AG04449 (cell line): ENCODE measurements at regions not wholly inside any gene's neighbourhood (a gene's known extent, or its start where the extent isn't known, plus 50 kb on each side); places are given as distances from the start of the nearest gene placed in this dataset.
"Not testable (repeated sequence)": the region's sequence is repeated elsewhere in the genome, so short reads cannot be mapped to it uniquely, and the experiment has no call there.

Experiments
- CTCF ChIA-PET: fragments of 350-600 bp; formaldehyde crosslinking; extraction: SDS; loops from one replicate; lab custom pipeline; 2021; ENCODE audit warnings: antibody characterized with exemption; lab: Yijun Ruan, JAX
- POLR2A ChIA-PET: fragments of 400-600, 350-600 bp; formaldehyde crosslinking; extraction: SDS; loops from one replicate; lab custom pipeline; 2020; ENCODE audit warnings: antibody characterized with exemption, inconsistent platforms; lab: Yijun Ruan, JAX
- DNase-seq: peaks from one replicate; pipeline ENCODE4 v3.0.0-alpha.2; 2010; ENCODE audit warnings: low read depth, low spot score
- H3K4me3 ChIP-seq: 2 replicates; pipeline ENCODE4 v1.5.1; 2011; ENCODE audit warnings: low read depth, mild to moderate bottlenecking, control low read depth, low read length
- CTCF ChIP-seq: IDR thresholded peaks from one replicate; pipeline ENCODE4 v1.5.1; 2011; ENCODE audit warnings: mild to moderate bottlenecking, moderate library complexity, low read length, control low read depth, inconsistent platforms; ENCODE audit not compliant: insufficient read depth; ENCODE audit errors: missing control alignments

DNA sequence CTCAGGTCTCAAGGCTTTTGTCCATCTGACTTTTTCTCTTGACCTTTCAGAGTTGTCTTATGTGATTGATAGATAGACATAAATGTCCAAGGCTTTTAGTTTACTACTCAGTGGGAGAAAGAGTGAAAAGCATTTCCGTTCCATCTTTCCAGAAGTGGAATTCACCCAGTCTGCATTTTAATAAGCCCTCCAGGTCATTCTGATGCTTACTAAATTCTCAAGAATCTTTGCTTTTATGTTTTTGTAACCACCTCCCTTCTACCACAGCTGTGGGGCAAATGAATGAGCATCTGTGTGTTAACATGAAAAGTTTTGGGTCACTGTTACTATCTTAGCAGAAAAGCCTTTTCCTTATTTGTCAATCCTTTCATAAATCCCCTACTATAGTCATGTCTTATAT, 251.4 kb downstream of the LRIG3 start:
- TF ChIP-seq CTCF, result no peak
- no peak overlapping the region for H3K4me3 ChIP-seq
- ChIA-PET CTCF (no interaction called here), POLR2A (interaction anchor here (0.7 kb wide), 1 partner anchor 420 kb away, joined by 3 read pairs; no protein-coding TSS in a partner anchor)
- peak; percentile 74 for DNase-seq

DNA sequence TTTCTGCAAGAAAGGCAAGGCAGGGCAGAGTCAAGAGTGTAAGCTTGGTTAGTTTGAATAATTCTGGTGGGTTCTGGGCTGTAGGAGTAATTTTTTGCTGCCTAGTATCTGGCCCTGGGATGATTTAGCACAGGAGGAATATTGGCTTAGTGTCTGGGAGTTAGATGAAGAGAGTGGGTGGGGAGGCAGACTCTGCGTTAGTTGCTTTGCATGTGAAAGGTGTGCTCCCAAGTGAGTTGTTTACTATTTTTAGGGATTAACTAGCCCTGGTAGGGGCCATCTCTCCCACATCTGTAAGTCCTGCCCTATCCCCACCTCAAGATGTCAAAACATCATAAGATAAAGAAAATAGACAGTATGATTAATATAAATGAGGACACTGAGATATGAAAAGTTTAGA, 249.7 kb downstream of the LRIG3 start:
- ChIA-PET POLR2A (no interaction called here), CTCF (no interaction called here)
- no peak for DNase-seq
- no peak for TF ChIP-seq CTCF
- no peak overlapping the region for H3K4me3 ChIP-seq

DNA sequence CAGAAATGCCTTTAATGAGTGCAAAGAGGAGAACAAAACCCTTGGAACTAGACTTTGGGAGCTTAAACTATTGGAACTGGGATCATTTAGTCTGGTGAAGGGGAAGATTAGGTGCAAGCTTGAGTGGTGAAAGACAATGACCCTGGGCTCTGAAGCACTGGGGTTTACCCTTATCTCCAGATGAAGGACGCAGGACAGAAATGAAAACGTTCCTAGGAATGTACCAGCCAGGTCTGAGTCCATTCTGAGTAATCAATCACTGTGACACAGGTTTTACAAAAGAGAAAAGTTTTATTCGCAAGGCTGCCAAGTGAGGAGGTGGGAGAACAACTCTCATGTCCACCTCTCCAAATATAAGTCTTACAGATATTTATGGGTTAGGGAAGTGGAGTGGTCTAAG, 249.1 kb downstream of the LRIG3 start:
- H3K4me3 ChIP-seq, result no peak overlapping the region
- CTCF ChIA-PET, result no interaction called here

GRCh38 chr12:58673021-58673420, 247.3 kb downstream of the LRIG3 start:
- no peak overlapping the region for H3K4me3 ChIP-seq
- DNase-seq, result no peak
- ChIA-PET POLR2A (no interaction called here), CTCF (interaction anchor here (0.8 to 1.1 kb wide), 2 partner anchors 132 to 133 kb away, joined by 3 read pairs; no protein-coding TSS in a partner anchor)
- no peak for TF ChIP-seq CTCF

More for the DNA sequence above, 249.1 kb downstream of the LRIG3 start:
- DNase-seq, result no peak
- POLR2A ChIA-PET, result no interaction called here
- no peak for TF ChIP-seq CTCF

DNA sequence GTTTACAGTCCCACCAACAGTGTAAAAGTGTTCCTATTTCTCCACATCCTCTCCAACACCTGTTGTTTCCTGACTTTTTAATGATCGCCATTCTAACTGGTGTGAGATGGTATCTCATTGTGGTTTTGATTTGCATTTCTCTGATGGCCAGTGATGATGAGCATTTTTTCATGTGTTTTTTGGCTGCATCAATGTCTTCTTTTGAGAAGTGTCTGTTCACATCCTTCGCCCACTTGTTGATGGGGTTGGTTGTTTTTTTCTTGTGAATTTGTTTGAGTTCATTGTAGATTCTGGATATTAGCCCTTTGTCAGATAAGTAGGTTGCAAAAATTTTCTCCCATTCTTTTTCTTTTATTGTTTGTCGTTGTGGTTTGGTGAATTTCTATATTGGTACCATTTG, 242.5 kb downstream of the LRIG3 start:
- DNase-seq, POLR2A ChIA-PET, CTCF ChIA-PET: not testable (repeated sequence)

DNA sequence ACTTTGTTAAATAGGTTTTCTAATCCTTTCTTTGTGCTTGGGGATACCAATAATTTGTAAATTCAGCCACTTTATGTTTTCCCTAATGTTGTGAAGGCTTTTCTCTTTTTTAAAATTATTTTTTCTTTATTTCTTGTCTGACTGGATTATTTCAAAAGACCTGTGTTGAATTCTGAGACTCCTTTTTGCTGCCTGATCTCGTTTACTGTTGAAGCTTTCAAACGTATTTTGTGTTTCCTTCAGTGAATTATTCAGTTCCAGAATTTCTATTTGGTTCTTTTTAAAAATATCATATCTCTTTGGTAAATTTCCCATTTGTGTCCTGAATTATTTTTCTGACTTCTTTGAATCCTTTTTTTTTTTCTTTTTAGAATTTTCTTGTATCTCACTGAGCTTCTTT, 241.6 kb downstream of the LRIG3 start:
- POLR2A ChIA-PET, result no interaction called here
- CTCF ChIA-PET, result no interaction called here

More for the DNA sequence above, 242.5 kb downstream of the LRIG3 start:
- not testable (repeated sequence) for H3K4me3 ChIP-seq

More for the DNA sequence above, 241.6 kb downstream of the LRIG3 start:
- H3K4me3 ChIP-seq, result no peak overlapping the region
- no peak for TF ChIP-seq CTCF
- no peak for DNase-seq
